Transverse colon (tissue), 4 donors: ENCODE measurements at regions not wholly inside any gene's neighbourhood (a gene's known extent, or its start where the extent isn't known, plus 50 kb on each side); places are given as distances from the start of the nearest gene placed in this dataset.

Experiments used
- DNase-seq: peaks from one replicate; pipeline ENCODE4 v3.0.0-alpha.2; 2019
- H3K27ac ChIP-seq, 4 donors: fragments of 200-600 bp; sonication (generic); 2 replicates each; pipeline ENCODE4 v1.5.1; 2016 to 2018; ENCODE audit warnings: inconsistent platforms in 4 of 4
- H3K27me3 ChIP-seq: fragments of 200-600 bp; sonication (generic); 2 replicates; pipeline ENCODE4 v1.5.1; 2017; ENCODE audit warnings: inconsistent platforms
- H3K36me3 ChIP-seq, 4 donors: fragments of 200-600 bp; sonication (generic); 2 replicates each; pipeline ENCODE4 v1.5.1; 2017 to 2019; ENCODE audit warnings: inconsistent platforms in 4 of 4
- H3K4me1 ChIP-seq, 4 donors: fragments of 200-600 bp; sonication (generic); 2 replicates each; pipeline ENCODE4 v1.5.1; 2017 to 2020; ENCODE audit warnings: inconsistent platforms in 4 of 4
- H3K4me3 ChIP-seq, 4 donors: fragments of 200-600 bp; sonication (generic); 1 replicate in 1 of 4; 2 replicates in 3 of 4; pipeline versions ENCODE4 v1.5.1 to v1.6.1; 2017 to 2019; ENCODE audit warnings: inconsistent platforms in 4 of 4
- H3K9me3 ChIP-seq, 2 donors: fragments of 200-600 bp; sonication (generic); 2 replicates each; pipeline ENCODE4 v1.5.1; 2017 to 2019; ENCODE audit warnings: inconsistent platforms in 2 of 2
- CTCF ChIP-seq, 5 experiments: fragments of 200-600 bp in 3 of 5; fragments of 450-650 bp in 2 of 5; sonication (generic) in 3 of 5; IDR thresholded peaks; 1 replicate in 2 of 5; 2 replicates in 3 of 5; pipeline ENCODE4 v1.5.1; 2016 to 2017; ENCODE audit warnings: antibody characterized with exemption in 5 of 5, inconsistent platforms in 3 of 5, mild to moderate bottlenecking in 2 of 5, moderate library complexity in 1 of 5
- EP300 ChIP-seq: sonication (generic); formaldehyde crosslinking; IDR thresholded peaks from one replicate; pipeline ENCODE4 v1.6.1; 2017; ENCODE audit warnings: antibody characterized with exemption, low read depth
- POLR2A ChIP-seq: fragments of 450-650 bp; IDR thresholded peaks from one replicate; pipeline ENCODE4 v1.6.1; 2016; ENCODE audit warnings: antibody characterized with exemption, mild to moderate bottlenecking, moderate library complexity
- POLR2AphosphoS5 ChIP-seq, 3 donors: sonication (generic); formaldehyde crosslinking; IDR thresholded peaks; one replicate each; pipeline ENCODE4 v1.6.1; 2016; ENCODE audit warnings: antibody characterized with exemption in 3 of 3
- WGBS, 2 donors: methylation state at CpG; one replicate each; pipeline ENCODE4 v1.1.5; 2018; ENCODE audit warnings: low coverage in 1 of 2; 5-methylcytosine and 5-hydroxymethylcytosine counted together
- in situ Hi-C, 4 donors: fragments of 200-750 bp; cut with MboI; loops; one replicate each; pipeline versions ENCODE4 v1.15.0 to v1.15.1; 2017; ENCODE audit warnings: low sequenced_read_pairs in 3 of 4, low pct_ligation_motif_present in 1 of 4, low pct_unique_long_range_greater_than_20kb in 1 of 4
- intact Hi-C: fragments of 100-400 bp; cut with DNase I; formaldehyde crosslinking; loops from one replicate; pipeline ENCODE4 v1.15.1; 2023; ENCODE audit warnings: low total_unique reads

GRCh38 chr15:46174122-46174521 lies 539.3 kb downstream of the SQOR start:
- in situ Hi-C loops (no loop called here), intact Hi-C loops (no loop called here)

GRCh38 chr15:46177219-46177618 lies 542.4 kb downstream of the SQOR start:
- Histone ChIP-seq H3K27me3 (no peaks in the 10 kb centered on the region), H3K4me1 (no peaks in the 10 kb centered on the region), H3K4me3 (no peak overlapping the region), H3K27ac (no peak overlapping the region), H3K36me3 (no peaks in the 10 kb centered on the region), H3K9me3 (no peaks in the 10 kb centered on the region)
- DNase-seq: no peak
- intact Hi-C loops: no loop called here
- WGBS, 2 donors: 80 to 94% methylated on average over 2 of the region's 2 CpGs
- in situ Hi-C loops: no loop called here
- TF ChIP-seq EP300 (no peak), CTCF (IDR thresholded peaks at IDR 0.05) (no peak), POLR2AphosphoS5 (IDR thresholded peaks at IDR 0.05) (no peak), POLR2A (no peak)

More at GRCh38 chr15:46174122-46174521, 539.3 kb downstream of the SQOR start:
- TF ChIP-seq POLR2AphosphoS5 (IDR thresholded peaks at IDR 0.05): no peak
- TF ChIP-seq POLR2A: no peak
- TF ChIP-seq CTCF (IDR thresholded peaks at IDR 0.05): no peak
- TF ChIP-seq EP300: no peak
- DNase-seq: no peak
- WGBS, 2 donors: 48 to 50% methylated on average over 2 of the region's 2 CpGs
- Histone ChIP-seq H3K27me3 (no peaks in the 10 kb centered on the region), H3K4me1 (no peaks in the 10 kb centered on the region), H3K36me3 (no peaks in the 10 kb centered on the region), H3K4me3 (no peak overlapping the region), H3K9me3 (peaks cover 3 to 11% of the 10 kb centered on the region in 2 donors), H3K27ac (no peak overlapping the region)

DNA sequence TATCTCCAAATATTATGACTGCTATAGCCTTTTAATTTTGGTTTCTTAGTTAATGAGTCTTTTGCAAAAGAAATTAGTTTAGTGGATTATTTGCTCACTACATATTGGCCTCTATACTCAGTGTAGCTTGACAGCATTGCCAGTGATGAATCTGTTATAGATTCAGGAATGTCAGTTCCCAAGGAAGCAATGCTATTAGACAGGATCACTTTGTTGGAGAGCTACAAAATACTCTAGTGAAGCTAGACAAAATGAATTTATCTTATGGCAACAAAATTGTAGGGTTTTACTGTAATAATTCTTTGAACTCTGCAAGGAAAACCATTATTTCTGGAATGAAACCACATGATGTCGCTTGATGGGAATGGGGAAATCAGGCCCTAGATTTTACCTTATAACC lies 543.3 kb downstream of the SQOR start:
- Histone ChIP-seq H3K9me3 (no peaks in the 10 kb centered on the region), H3K4me1 (no peaks in the 10 kb centered on the region), H3K4me3 (no peak overlapping the region), H3K27me3 (no peaks in the 10 kb centered on the region), H3K27ac (no peak overlapping the region), H3K36me3 (no peaks in the 10 kb centered on the region)
- in situ Hi-C loops (no loop called here), intact Hi-C loops (no loop called here)
- whole genome bisulfite sequencing, 2 donors: 67 to 93% methylated on average over 1 of the region's 1 CpG
- TF ChIP-seq CTCF (IDR thresholded peaks at IDR 0.05) (no peak), EP300 (no peak), POLR2AphosphoS5 (IDR thresholded peaks at IDR 0.05) (no peak), POLR2A (no peak)
- no peak for DNase-seq

- H3K27me3 ChIP-seq: no peaks in the 10 kb centered on the region
- intact Hi-C loops: no loop called here
- in situ Hi-C loops: no loop called here
- DNase-seq: no peak
- H3K9me3 ChIP-seq: no peaks in the 10 kb centered on the region
- no peaks in the 10 kb centered on the region for H3K4me1 ChIP-seq
- H3K36me3 ChIP-seq: no peaks in the 10 kb centered on the region
- 82 to 86% methylated on average over 1 to 2 of the region's 2 CpGs for WGBS, 2 donors
- TF ChIP-seq EP300: no peak
- TF ChIP-seq POLR2AphosphoS5 (IDR thresholded peaks at IDR 0.05): no peak
- no peak for TF ChIP-seq CTCF (IDR thresholded peaks at IDR 0.05)
- no peak for TF ChIP-seq POLR2A
- H3K27ac ChIP-seq: no peak overlapping the region
- no peak overlapping the region for H3K4me3 ChIP-seq
These were observed 572.5 kb downstream of the SQOR start for GRCh38 chr15:46207341-46207740.
